ENCODE measurements at regions not wholly inside any gene's neighbourhood (a gene's known extent, or its start where the extent isn't known, plus 50 kb on each side); places are given as distances from the start of the nearest gene placed in this dataset.
"Not testable (repeated sequence)": the region's sequence is repeated elsewhere in the genome, so short reads cannot be mapped to it uniquely, and the experiment has no call there.

GRCh38 chr17:27365329-27365945 is 71.5 kb downstream of the WSB1 start:
- DNase-seq (ENCODE audit: low read depth, low spot score), result not testable (repeated sequence)

GRCh38 chr17:27366437-27366836 is 72.5 kb downstream of the WSB1 start:
- no peak for DNase-seq (ENCODE audit: low read depth, low spot score)

- no peak for DNase-seq (ENCODE audit: low read depth, low spot score)
These were observed 73.4 kb downstream of the WSB1 start for GRCh38 chr17:27367121-27367981.

- no peak for DNase-seq (ENCODE audit: low read depth, low spot score)
These were observed 74.4 kb downstream of the WSB1 start for GRCh38 chr17:27368151-27368795.

- no peak for DNase-seq (ENCODE audit: low read depth, low spot score)
These were observed 75.1 kb downstream of the WSB1 start for GRCh38 chr17:27368980-27369379.

- DNase-seq (ENCODE audit: low read depth, low spot score), result no peak
These were observed 76.9 kb downstream of the WSB1 start for GRCh38 chr17:27370776-27371175.

- not testable (repeated sequence) for DNase-seq (ENCODE audit: low read depth, low spot score)
These were observed 79.8 kb downstream of the WSB1 start for GRCh38 chr17:27373695-27374094.

GRCh38 chr17:27376637-27377547 is 79.4 kb upstream of the KSR1 start:
- DNase-seq (ENCODE audit: low read depth, low spot score), result no peak

GRCh38 chr17:27378482-27379175 is 77.6 kb upstream of the KSR1 start:
- DNase-seq (ENCODE audit: low read depth, low spot score), result no peak

- DNase-seq (ENCODE audit: low read depth, low spot score), result no peak
These were observed 76.2 kb upstream of the KSR1 start for GRCh38 chr17:27379888-27380533.

GRCh38 chr17:27380551-27380950 is 75.7 kb upstream of the KSR1 start:
- DNase-seq (ENCODE audit: low read depth, low spot score), result no peak

GRCh38 chr17:27381007-27381501 is 75.2 kb upstream of the KSR1 start:
- DNase-seq (ENCODE audit: low read depth, low spot score), result peak; percentile 63

- DNase-seq (ENCODE audit: low read depth, low spot score), result no peak
These were observed 74.2 kb upstream of the KSR1 start for GRCh38 chr17:27382025-27382424.

- no peak for DNase-seq (ENCODE audit: low read depth, low spot score)
These were observed 72.0 kb upstream of the KSR1 start for GRCh38 chr17:27384261-27384701.

GRCh38 chr17:27384726-27385125 is 71.5 kb upstream of the KSR1 start:
- DNase-seq (ENCODE audit: low read depth, low spot score), result no peak

- DNase-seq (ENCODE audit: low read depth, low spot score), result no peak
These were observed 70.6 kb upstream of the KSR1 start for GRCh38 chr17:27385626-27386025.

GRCh38 chr17:27386206-27387075 is 69.8 kb upstream of the KSR1 start:
- no peak for DNase-seq (ENCODE audit: low read depth, low spot score)

GRCh38 chr17:27389542-27390140 is 66.6 kb upstream of the KSR1 start:
- DNase-seq (ENCODE audit: low read depth, low spot score), result no peak

- no peak for DNase-seq (ENCODE audit: low read depth, low spot score)
These were observed 65.7 kb upstream of the KSR1 start for GRCh38 chr17:27390540-27390939.

Data from activated naive CD8-positive, alpha-beta T cell treated with anti-CD3 and anti-CD28 coated beads, Interleukin-2, amount 50 U/mL, for 16 hours (primary cell).